Testis (tissue), 2 donors: ENCODE measurements at regions not wholly inside any gene's neighbourhood (a gene's known extent, or its start where the extent isn't known, plus 50 kb on each side); places are given as distances from the start of the nearest gene placed in this dataset.

ENCODE experiments used
- CTCF ChIP-seq, 3 experiments: fragments of 450-650 bp in 2 of 3; fragments of 200-600 bp in 1 of 3; sonication (generic) in 1 of 3; IDR thresholded peaks; one replicate each; pipeline ENCODE4 v1.5.1; 2016 to 2019; ENCODE audit warnings: antibody characterized with exemption in 3 of 3, mild to moderate bottlenecking in 2 of 3, moderate library complexity in 1 of 3
- POLR2A ChIP-seq: fragments of 450-650 bp; IDR thresholded peaks from one replicate; pipeline ENCODE4 v1.6.1; 2017; ENCODE audit warnings: antibody characterized with exemption, mild to moderate bottlenecking, moderate library complexity

- TF ChIP-seq CTCF (IDR thresholded peaks at IDR 0.05): no peak
- no peak for TF ChIP-seq POLR2A
These were observed 53.5 kb upstream of the OLFM4 start for GRCh38 chr13:52975161-52975560.
